ENCODE measurements at regions not wholly inside any gene's neighbourhood (a gene's known extent, or its start where the extent isn't known, plus 50 kb on each side); places are given as distances from the start of the nearest gene placed in this dataset.

- TF ChIP-seq GATA3 (IDR thresholded peaks at IDR 0.05; ENCODE audit: low read depth, low read length) (no peak), GATA2 (IDR thresholded peaks at IDR 0.05; ENCODE audit: low read depth, low read length) (no peak)
Measured at GRCh38 chr16:86994215-86994614, 323.0 kb downstream of the C16orf95 start.
